HEK293T (cell line): ENCODE measurements at regions not wholly inside any gene's neighbourhood (a gene's known extent, or its start where the extent isn't known, plus 50 kb on each side); places are given as distances from the start of the nearest gene placed in this dataset.

Source experiments
- ARNT ChIP-seq: fragments of 450-650 bp; IDR thresholded peaks from 2 replicates; pipeline ENCODE4 v1.6.1; 2017; ENCODE audit warnings: mild to moderate bottlenecking
- BHLHE40 ChIP-seq: fragments of 450-650 bp; IDR thresholded peaks from 2 replicates; pipeline ENCODE4 v1.6.1; 2016; ENCODE audit warnings: mild to moderate bottlenecking, moderate library complexity, borderline replicate concordance
- CTBP1 ChIP-seq: fragments of 450-650 bp; IDR thresholded peaks from 2 replicates; pipeline ENCODE4 v1.6.1; 2016; ENCODE audit warnings: borderline replicate concordance
- ELF4 ChIP-seq: fragments of 450-650 bp; IDR thresholded peaks from 2 replicates; pipeline ENCODE4 v1.6.1; 2017; ENCODE audit warnings: antibody characterized with exemption
- FOXA1 ChIP-seq: fragments of 450-650 bp; IDR thresholded peaks from 2 replicates; pipeline ENCODE4 v1.6.1; 2016; ENCODE audit warnings: mild to moderate bottlenecking
- FOXK2 ChIP-seq: fragments of 450-650 bp; IDR thresholded peaks from 2 replicates; pipeline ENCODE4 v1.6.1; 2016; ENCODE audit warnings: mild to moderate bottlenecking
- FOXM1 ChIP-seq: fragments of 450-650 bp; IDR thresholded peaks from 2 replicates; pipeline ENCODE4 v1.6.1; 2017; ENCODE audit warnings: mild to moderate bottlenecking, borderline replicate concordance
- HDGF ChIP-seq: fragments of 450-650 bp; IDR thresholded peaks from 2 replicates; pipeline ENCODE4 v1.6.1; 2017; ENCODE audit warnings: antibody characterized with exemption, borderline replicate concordance
- L3MBTL2 ChIP-seq: fragments of 450-650 bp; conservative IDR thresholded peaks from 2 replicates; pipeline ENCODE4 v1.6.1; 2016; ENCODE audit warnings: mild to moderate bottlenecking
- SP1 ChIP-seq: fragments of 450-650 bp; IDR thresholded peaks from 2 replicates; pipeline ENCODE4 v1.6.1; 2017
- TARDBP ChIP-seq: fragments of 450-650 bp; IDR thresholded peaks from 2 replicates; pipeline ENCODE4 v1.6.1; 2016

- TF ChIP-seq HDGF = no peak
- TF ChIP-seq ELF4 = no peak
- no peak for TF ChIP-seq L3MBTL2
- no peak for TF ChIP-seq SP1
- no peak for TF ChIP-seq FOXM1
- no peak for TF ChIP-seq TARDBP
- no peak for TF ChIP-seq FOXA1
- no peak for TF ChIP-seq BHLHE40
- TF ChIP-seq ARNT = no peak
- no peak for TF ChIP-seq FOXK2
- no peak for TF ChIP-seq CTBP1
Measured at GRCh38 chr4:128521156-128521555, 233.5 kb upstream of the PGRMC2 start.
